ENCODE measurements at regions not wholly inside any gene's neighbourhood (a gene's known extent, or its start where the extent isn't known, plus 50 kb on each side); places are given as distances from the start of the nearest gene placed in this dataset.
A peak's percentile ranks its signal among the peaks of the same experiment; 100 is the strongest.

- TF ChIP-seq NR2F6 (CRISPR knock-in tag; IDR thresholded peaks at IDR 0.05) (no peak), FOXK2 (conservative IDR thresholded peaks at IDR 0.05 in 1 of 2, IDR thresholded peaks at IDR 0.05 in 1 of 2; ENCODE audit: low read depth in 2 of 2) (no peak), ZFP30 (CRISPR knock-in tag; IDR thresholded peaks at IDR 0.05; ENCODE audit: borderline replicate concordance) (no peak)
Observed at GRCh38 chr5:82399111-82399510, 121.0 kb upstream of the RPS23 start (continued).

- H3K4me2 ChIP-seq (ENCODE audit: insufficient read depth, low read length): no peak overlapping the region
- no peak overlapping the region for H3K9ac ChIP-seq (ENCODE audit: insufficient read depth in 1 of 2, low read depth in 2 of 2, low read length in 2 of 2)
- in situ Hi-C loops (cut with MboI) (no loop called here), intact Hi-C loops (cut with micrococcal nuclease) (no loop called here)
- FAIRE-seq (no peak), ATAC-seq (no peak), DNase-seq (ENCODE audit: extremely low read depth in 1 of 4, low spot score in 3 of 4) (no peak)
- no peak overlapping the region for H3K27ac ChIP-seq (ENCODE audit: extremely low read depth, low read depth, low read length)
- BruUV-seq (replicated peaks): no TSS peak
- peaks cover 2 to 14% of the 10 kb centered on the region in 2 experiments; a peak in 2 of 5 replicates for H3K4me1 ChIP-seq (replicated peaks in 1 of 2; ENCODE audit: control insufficient read depth in 2 of 2, insufficient read depth in 2 of 2, low read length in 2 of 2)
- no peak overlapping the region for H3K4me3 ChIP-seq
- no peak for TF ChIP-seq ZNF324 (CRISPR knock-in tag; IDR thresholded peaks at IDR 0.05)
- TF ChIP-seq HMBOX1 (IDR thresholded peaks at IDR 0.05): 0 out of 2 replicates have a peak, but pooled peaks have one; percentile 27
- TF ChIP-seq RNF219 (CRISPR knock-in tag; IDR thresholded peaks at IDR 0.05): no peak
- TF ChIP-seq TEAD1 (CRISPR knock-in tag; IDR thresholded peaks at IDR 0.05): no peak
- no peak for TF ChIP-seq ZEB2 (IDR thresholded peaks at IDR 0.05)
- no peak for TF ChIP-seq ZNF398 (CRISPR knock-in tag; IDR thresholded peaks at IDR 0.05)
- H4K20me1 ChIP-seq (replicated peaks; ENCODE audit: control insufficient read depth, insufficient read depth, low read length): no peaks in the 10 kb centered on the region
- no peaks in the 10 kb centered on the region for H3K9me3 ChIP-seq (replicated peaks; ENCODE audit: control insufficient read depth, insufficient read depth, low read depth, low read length)
- POLR2A ChIA-PET: no interaction called here
- CTCF ChIA-PET (ENCODE audit: low intra/inter-chr PET ratio): no interaction called here
- H3K27me3 ChIP-seq (ENCODE audit: control insufficient read depth in 2 of 2, insufficient read depth in 2 of 2, low read length in 2 of 2): no peaks in the 10 kb centered on the region
- WGBS (ENCODE audit: insufficient coverage, low coverage, missing lambda C conversion rate): 52% methylated on average over 3 of the region's 3 CpGs
- H2AFZ ChIP-seq (ENCODE audit: low read depth, low read length): no peak overlapping the region
- no peaks in the 10 kb centered on the region for H3K9me1 ChIP-seq (ENCODE audit: control insufficient read depth, insufficient read depth, low read length)
- H3K36me3 ChIP-seq (ENCODE audit: control insufficient read depth, insufficient read depth, low read length): no peaks in the 10 kb centered on the region; the same call in 2 of the 3 replicates
- no peaks in the 10 kb centered on the region for H3K79me2 ChIP-seq (ENCODE audit: control insufficient read depth, insufficient read depth, low read length)
Observed at GRCh38 chr5:82397741-82398320, 119.7 kb upstream of the RPS23 start.
